ENCODE measurements at regions not wholly inside any gene's neighbourhood (a gene's known extent, or its start where the extent isn't known, plus 50 kb on each side); places are given as distances from the start of the nearest gene placed in this dataset.
A peak's percentile ranks its signal among the peaks of the same experiment; 100 is the strongest.

DNA sequence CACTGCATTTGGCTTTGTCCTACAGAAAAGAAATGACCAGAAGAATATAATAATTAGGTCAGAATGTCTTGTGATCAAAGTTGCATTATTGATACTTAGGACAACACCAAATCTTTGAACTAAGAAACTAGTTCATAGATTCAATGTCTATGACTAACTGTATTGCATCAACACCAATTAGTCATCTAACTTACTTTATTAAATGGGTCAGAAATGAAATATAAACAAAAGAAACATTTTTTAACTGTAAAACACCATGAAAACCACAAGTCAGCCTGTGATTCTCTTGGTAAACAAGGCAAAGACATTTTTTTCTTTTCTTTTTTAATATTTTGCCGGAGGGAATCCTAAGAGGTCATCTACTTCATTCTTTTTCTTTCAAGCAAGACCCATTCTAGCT is 114.1 kb upstream of the HDDC2 start (continued):
- TF ChIP-seq RFX5 (IDR thresholded peaks at IDR 0.05; ENCODE audit: low read length) = no peak
- no peak for TF ChIP-seq NFIC (IDR thresholded peaks at IDR 0.05; ENCODE audit: borderline replicate concordance)
- no peak for TF ChIP-seq FOSL2 (IDR thresholded peaks at IDR 0.05; ENCODE audit: borderline replicate concordance, low read depth)
- TF ChIP-seq MEF2A (IDR thresholded peaks at IDR 0.05; ENCODE audit: borderline replicate concordance, low read depth) = no peak
- TF ChIP-seq, protein P1, sequence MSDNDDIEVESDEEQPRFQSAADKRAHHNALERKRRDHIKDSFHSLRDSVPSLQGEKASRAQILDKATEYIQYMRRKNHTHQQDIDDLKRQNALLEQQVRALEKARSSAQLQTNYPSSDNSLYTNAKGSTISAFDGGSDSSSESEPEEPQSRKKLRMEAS (IDR thresholded peaks at IDR 0.05; ENCODE audit: low read depth) = no peak
- TF ChIP-seq, protein P2, sequence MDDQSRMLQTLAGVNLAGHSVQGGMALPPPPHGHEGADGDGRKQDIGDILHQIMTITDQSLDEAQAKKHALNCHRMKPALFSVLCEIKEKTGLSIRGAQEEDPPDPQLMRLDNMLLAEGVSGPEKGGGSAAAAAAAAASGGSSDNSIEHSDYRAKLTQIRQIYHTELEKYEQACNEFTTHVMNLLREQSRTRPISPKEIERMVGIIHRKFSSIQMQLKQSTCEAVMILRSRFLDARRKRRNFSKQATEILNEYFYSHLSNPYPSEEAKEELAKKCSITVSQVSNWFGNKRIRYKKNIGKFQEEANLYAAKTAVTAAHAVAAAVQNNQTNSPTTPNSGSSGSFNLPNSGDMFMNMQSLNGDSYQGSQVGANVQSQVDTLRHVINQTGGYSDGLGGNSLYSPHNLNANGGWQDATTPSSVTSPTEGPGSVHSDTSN (IDR thresholded peaks at IDR 0.05) = no peak
- no peak for TF ChIP-seq POLR2AphosphoS5 (IDR thresholded peaks at IDR 0.05; ENCODE audit: low read depth, low read length)
- no peak for TF ChIP-seq EP300 (IDR thresholded peaks at IDR 0.05; ENCODE audit: borderline replicate concordance in 1 of 2, low read depth in 1 of 2, low read length in 1 of 2)
- TF ChIP-seq RAD21 (IDR thresholded peaks at IDR 0.05; ENCODE audit: low read length) = no peak
- TF ChIP-seq ELF1 (IDR thresholded peaks at IDR 0.05) = no peak

DNA sequence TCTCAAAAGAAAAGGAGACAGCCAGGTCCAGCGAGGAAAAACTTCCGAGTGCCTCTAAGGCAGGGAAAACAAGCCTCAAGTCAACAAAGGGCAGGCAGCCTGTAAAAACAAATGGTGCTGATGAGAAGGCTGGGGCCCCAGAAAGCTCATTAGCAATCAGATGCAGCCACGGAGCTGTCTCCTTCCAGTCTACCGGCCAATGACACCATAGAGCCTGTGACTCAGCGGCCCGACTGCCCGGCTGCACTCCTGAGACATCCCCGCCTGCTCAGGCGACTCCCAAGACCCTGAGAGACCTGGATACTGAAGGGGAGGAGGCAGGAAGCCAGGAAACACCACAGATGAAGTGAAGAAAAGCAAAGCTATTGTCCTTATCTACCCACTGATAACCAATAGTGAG is 120.1 kb upstream of the HDDC2 start:
- Histone ChIP-seq H3K4me3 (ENCODE audit: low read depth in 2 of 2, low read length in 1 of 2) (peak overlapping the region in 1 of 2 experiments; percentile 35; a peak in 1 of 4 replicates), H4K20me1 (ENCODE audit: insufficient read depth) (no peaks in the 10 kb centered on the region), H3K9me3 (no peaks in the 10 kb centered on the region), H3K9me2 (no peaks in the 10 kb centered on the region), H3K79me2 (ENCODE audit: insufficient read depth) (no peaks in the 10 kb centered on the region), H3K4me1 (ENCODE audit: control insufficient read depth in 1 of 2, insufficient read depth in 2 of 2, low read depth in 1 of 2, low read length in 1 of 2) (no peaks in the 10 kb centered on the region), H3K27me3 (ENCODE audit: insufficient read depth) (no peaks in the 10 kb centered on the region), H3F3A (replicated peaks; ENCODE audit: insufficient read depth) (no peaks in the 10 kb centered on the region), H3K36me3 (replicated peaks in 1 of 2; ENCODE audit: control insufficient read depth in 1 of 2, insufficient read depth in 2 of 2, low read length in 1 of 2) (no peaks in the 10 kb centered on the region), H2AFZ (ENCODE audit: low read depth) (peak overlapping the region; percentile 35; the same call in 1 of the 2 replicates), H3K27ac (ENCODE audit: low read depth in 2 of 2, low read length in 1 of 2) (no peak overlapping the region), H3K4me2 (peak overlapping the region; percentile 42; the same call in 1 of the 2 replicates), H3K9ac (no peak overlapping the region)
- CTCF ChIA-PET = no interaction called here
- POLR2A ChIA-PET = no interaction called here
- WGBS (ENCODE audit: low lambda C conversion rate) = 0% methylated on average over 9 of the region's 9 CpGs
- TF ChIP-seq, protein P3, sequence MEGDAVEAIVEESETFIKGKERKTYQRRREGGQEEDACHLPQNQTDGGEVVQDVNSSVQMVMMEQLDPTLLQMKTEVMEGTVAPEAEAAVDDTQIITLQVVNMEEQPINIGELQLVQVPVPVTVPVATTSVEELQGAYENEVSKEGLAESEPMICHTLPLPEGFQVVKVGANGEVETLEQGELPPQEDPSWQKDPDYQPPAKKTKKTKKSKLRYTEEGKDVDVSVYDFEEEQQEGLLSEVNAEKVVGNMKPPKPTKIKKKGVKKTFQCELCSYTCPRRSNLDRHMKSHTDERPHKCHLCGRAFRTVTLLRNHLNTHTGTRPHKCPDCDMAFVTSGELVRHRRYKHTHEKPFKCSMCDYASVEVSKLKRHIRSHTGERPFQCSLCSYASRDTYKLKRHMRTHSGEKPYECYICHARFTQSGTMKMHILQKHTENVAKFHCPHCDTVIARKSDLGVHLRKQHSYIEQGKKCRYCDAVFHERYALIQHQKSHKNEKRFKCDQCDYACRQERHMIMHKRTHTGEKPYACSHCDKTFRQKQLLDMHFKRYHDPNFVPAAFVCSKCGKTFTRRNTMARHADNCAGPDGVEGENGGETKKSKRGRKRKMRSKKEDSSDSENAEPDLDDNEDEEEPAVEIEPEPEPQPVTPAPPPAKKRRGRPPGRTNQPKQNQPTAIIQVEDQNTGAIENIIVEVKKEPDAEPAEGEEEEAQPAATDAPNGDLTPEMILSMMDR (IDR thresholded peaks at IDR 0.05) = no peak
- DNase-seq = no peak

DNA sequence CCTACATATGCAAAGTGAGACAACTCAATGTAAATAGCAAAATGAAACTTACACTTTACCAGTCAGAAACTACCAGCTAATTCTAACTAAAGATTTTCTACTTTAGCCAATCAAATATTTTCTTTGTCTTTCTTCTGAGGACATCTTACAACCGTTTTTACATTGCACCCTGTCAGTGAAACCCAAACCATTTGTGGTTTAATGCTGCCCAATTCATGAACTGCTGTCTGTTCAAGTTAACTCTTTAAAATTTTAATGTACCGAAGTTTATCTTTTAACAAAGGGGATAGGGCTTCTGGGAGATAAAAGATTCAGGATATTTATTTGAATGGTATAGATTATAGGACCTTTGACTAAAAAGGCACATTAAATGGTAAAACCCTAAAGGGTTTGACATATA is 121.3 kb upstream of the HDDC2 start:
- no peaks in the 10 kb centered on the region for H3K4me1 ChIP-seq (ENCODE audit: control insufficient read depth in 1 of 2, insufficient read depth in 2 of 2, low read depth in 1 of 2, low read length in 1 of 2)
- no peaks in the 10 kb centered on the region for H3K9me2 ChIP-seq
- no peaks in the 10 kb centered on the region for H3K36me3 ChIP-seq (replicated peaks in 1 of 2; ENCODE audit: control insufficient read depth in 1 of 2, insufficient read depth in 2 of 2, low read length in 1 of 2)
- WGBS (ENCODE audit: low lambda C conversion rate) = 4% methylated on average over 2 of the region's 2 CpGs
- DNase-seq = no peak
- POLR2A ChIA-PET = no interaction called here
- H3K79me2 ChIP-seq (ENCODE audit: insufficient read depth) = no peaks in the 10 kb centered on the region
- no peak overlapping the region for H3K4me3 ChIP-seq (ENCODE audit: low read depth in 2 of 2, low read length in 1 of 2)
- no peaks in the 10 kb centered on the region for H4K20me1 ChIP-seq (ENCODE audit: insufficient read depth)
- H3F3A ChIP-seq (replicated peaks; ENCODE audit: insufficient read depth) = no peaks in the 10 kb centered on the region
- no peaks in the 10 kb centered on the region for H3K27me3 ChIP-seq (ENCODE audit: insufficient read depth)
- H3K9me3 ChIP-seq = no peaks in the 10 kb centered on the region
- no peak for TF ChIP-seq RXRA (IDR thresholded peaks at IDR 0.05; ENCODE audit: borderline replicate concordance, low read depth)
- TF ChIP-seq, protein P2 (IDR thresholded peaks at IDR 0.05) = no peak
- TF ChIP-seq, protein P3 (IDR thresholded peaks at IDR 0.05) = no peak
- no peak for TF ChIP-seq RFX5 (IDR thresholded peaks at IDR 0.05; ENCODE audit: low read length)
- TF ChIP-seq, protein P4, sequence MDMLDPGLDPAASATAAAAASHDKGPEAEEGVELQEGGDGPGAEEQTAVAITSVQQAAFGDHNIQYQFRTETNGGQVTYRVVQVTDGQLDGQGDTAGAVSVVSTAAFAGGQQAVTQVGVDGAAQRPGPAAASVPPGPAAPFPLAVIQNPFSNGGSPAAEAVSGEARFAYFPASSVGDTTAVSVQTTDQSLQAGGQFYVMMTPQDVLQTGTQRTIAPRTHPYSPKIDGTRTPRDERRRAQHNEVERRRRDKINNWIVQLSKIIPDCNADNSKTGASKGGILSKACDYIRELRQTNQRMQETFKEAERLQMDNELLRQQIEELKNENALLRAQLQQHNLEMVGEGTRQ (IDR thresholded peaks at IDR 0.05; ENCODE audit: borderline replicate concordance, low read depth, low read length) = no peak
- no peak overlapping the region for H3K9ac ChIP-seq
- no peak overlapping the region for H3K27ac ChIP-seq (ENCODE audit: low read depth in 2 of 2, low read length in 1 of 2)
- no peak overlapping the region for H2AFZ ChIP-seq (ENCODE audit: low read depth)
- CTCF ChIA-PET = no interaction called here
- no peak overlapping the region for H3K4me2 ChIP-seq
